ENCODE measurements at regions not wholly inside any gene's neighbourhood (a gene's known extent, or its start where the extent isn't known, plus 50 kb on each side); places are given as distances from the start of the nearest gene placed in this dataset.

DNA sequence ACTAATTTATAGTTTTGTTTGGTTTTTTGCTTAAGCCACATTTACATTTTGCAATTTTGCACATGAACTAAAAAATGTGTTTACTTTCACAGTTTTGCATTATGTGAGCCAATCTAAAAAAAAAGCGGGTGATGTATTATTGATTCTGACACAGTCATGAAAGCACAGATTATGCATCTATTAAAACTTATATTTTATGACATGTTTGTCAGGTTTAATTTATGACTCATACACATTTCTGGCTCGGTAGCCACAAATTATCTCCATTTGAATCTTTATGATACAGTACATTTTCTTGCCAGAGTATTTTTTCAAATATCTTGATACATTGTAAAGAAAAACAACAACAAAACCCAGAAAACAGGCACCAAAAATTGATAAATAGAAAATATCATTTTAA is 280.4 kb upstream of the GRIP1 start:
- TF ChIP-seq CBX2 (IDR thresholded peaks at IDR 0.05; ENCODE audit: insufficient read depth, low read length, poor library complexity, severe bottlenecking) (no peak), GTF2F1 (IDR thresholded peaks at IDR 0.05; ENCODE audit: low read depth, low read length) (no peak), EZH2 (IDR thresholded peaks at IDR 0.05; ENCODE audit: borderline replicate concordance, low read depth, low read length) (no peak), ELF4 (CRISPR knock-in tag; IDR thresholded peaks at IDR 0.05) (no peak), MCM3 (IDR thresholded peaks at IDR 0.05) (no peak)

All from K562 (cell line).